NCI-H524 (cell line): ENCODE measurements at regions not wholly inside any gene's neighbourhood (a gene's known extent, or its start where the extent isn't known, plus 50 kb on each side); places are given as distances from the start of the nearest gene placed in this dataset.

Source experiments
- DNase-seq, 2 experiments: peaks; one replicate each; lab custom pipeline; 2025; lab: John Stamatoyannopoulos, UW

DNA sequence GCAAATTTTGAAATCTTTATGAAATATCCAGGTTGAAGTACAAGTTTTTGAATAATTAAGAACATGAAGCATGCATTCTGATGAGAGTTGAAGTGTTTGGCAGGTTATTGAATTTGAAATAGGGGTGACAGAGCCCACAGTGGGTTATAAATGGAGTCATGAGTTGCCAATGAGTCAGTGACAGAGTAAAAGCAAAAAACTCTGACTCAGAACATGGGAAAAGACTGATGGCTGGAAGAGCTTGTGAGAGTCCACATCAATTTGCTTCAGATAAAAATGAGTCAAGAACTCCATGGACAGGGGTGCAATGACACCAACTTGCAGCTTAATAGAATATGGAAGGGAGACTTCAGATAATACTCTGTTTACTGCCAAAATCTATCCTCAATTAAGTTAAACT, 105.3 kb downstream of the SLC6A15 start:
- DNase-seq = no peak

DNA sequence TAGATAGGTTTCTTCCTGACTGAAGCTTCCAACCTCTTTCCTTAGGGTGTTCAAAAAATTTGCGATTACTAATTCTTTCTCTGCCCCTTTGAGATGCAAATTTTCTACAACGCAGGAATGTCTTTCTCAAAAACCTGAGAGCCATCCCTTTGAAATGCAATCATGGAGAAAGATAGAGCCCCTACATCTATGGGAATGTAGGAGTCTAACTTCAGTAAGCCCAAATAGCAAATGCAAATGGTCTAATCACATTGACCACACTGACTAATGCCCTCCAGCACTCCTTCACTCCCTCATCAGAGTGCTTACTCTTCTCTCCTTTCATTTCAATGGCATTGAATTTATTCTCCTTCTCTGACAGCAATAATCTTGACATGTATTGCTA, 107.1 kb downstream of the SLC6A15 start:
- DNase-seq = no peak

DNA sequence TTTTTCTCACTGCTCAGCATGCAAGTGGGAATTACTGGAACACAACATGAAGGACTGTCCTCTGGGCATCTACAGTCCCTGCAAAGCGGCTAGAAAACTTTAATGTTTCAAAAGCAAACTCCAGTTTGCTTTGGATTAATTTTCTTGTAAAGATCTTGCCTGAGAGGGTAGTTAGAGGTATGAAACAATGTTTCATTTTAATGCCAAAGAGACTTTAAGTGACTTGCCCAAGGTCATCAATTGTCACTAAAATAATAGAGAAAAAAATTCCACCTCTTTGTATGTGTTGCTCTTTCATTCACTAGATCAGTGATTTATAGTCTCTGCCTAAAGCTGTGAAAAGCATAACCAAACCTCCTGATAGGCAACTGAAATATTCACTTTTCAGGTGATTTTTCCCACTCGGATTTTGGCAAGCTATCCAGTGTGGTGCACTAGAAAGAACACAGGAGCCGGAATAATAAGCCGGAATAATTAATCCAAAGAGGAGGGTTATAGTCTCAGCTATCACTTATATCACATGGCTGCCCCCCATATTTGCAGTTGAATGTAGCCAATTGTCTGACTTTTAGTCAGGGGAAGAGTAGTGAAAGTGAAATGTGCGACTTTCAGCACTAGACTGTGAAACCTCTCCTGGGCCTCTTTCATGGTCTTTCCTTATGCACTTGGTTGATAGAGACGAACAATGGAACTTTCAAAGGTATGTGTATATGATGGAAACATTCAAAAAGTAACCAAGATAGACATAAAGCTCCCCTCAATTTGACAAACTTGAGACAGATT, 107.7 kb downstream of the SLC6A15 start:
- no peak for DNase-seq

DNA sequence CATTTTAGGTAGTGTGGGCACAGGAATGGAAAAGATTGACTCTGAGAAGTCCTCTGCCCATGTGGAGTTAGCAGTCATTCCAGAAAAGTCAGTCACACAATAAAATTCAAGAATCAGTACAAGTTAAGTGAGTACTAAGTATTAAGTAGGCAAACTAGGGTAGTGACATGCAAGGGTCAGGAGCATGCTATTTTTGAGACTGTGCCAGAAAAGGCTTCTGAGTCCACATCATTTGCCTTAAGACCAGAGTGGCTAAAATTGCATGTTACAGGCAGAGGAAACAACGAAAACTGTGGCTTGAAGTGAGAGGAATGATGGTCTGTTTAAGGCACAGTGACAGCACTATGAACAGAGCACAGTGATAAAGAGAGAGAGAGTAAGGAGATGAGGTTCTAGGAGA, 108.9 kb downstream of the SLC6A15 start:
- DNase-seq = no peak

DNA sequence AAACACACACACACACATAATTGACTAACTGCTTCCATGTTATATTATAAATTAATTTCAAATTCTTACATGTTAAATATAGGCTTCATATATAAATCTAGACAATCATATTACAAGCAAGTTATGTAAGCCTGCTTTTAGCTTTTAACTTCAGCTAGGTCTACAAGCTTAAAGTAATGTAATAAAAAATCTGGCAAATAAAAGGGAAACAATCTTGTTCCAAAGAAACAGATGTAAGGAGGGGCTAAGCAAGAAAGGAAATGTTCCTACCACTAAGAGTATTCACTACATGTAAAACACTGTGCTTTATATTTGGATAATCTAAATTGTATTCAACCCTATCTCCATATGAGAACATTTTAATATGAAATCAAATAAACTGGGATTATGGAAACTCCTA, 110.4 kb downstream of the SLC6A15 start:
- no peak for DNase-seq

DNA sequence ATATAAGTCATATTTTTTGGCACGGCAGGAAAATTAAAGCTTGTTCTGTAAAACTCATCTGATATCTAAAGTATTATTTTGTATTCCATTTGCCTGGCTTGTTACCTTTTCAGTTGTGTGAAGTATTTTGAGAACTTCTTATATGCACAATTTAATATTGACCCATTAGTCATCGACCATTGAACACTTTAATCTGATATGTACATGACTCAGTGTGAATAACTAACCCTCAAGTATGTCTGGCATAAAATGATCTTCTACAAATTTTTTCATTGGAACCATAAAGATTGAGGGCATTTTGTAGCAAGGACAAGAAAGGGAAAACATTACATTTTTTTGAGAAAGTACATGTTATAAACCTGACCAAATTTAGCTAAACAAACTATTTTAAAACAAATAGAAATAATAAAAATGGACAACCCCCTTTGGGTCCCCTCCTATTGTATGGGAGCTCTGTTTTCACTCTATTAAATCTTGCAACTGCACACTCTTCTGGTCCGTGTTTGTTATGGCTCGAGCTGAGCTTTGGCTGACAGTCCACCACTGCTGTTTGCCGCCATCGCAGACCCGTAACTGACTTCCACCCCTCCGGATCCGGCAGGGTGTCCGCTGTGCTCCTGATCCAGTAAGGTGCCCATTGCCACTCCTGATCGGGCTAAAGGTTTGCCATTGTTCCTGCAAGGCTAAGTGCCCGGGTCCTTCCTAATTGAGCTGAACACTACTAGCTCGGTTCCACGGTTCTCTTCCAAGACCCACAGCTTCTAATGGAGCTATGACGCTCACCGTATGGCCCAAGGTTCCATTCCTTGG, 118.8 kb downstream of the SLC6A15 start:
- DNase-seq = no peak

DNA sequence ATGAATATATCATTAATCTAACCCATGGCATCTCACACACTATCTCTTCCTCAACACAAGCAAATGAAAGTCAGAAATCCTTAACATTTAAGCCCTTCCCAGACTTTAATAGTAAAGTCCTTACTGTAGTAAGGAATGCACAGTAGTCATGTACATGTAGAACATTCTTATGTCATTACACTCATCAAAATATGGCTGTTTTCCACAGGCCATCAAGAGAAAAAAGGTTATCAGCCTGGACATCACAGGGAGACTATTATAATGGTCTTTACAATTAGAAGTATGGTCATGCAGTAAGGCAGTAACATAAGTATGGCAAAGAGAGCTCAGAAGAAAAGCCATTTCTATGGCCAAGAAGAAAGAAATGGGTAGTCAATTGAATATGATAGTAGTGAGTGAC, 121.2 kb downstream of the SLC6A15 start:
- no peak for DNase-seq

DNA sequence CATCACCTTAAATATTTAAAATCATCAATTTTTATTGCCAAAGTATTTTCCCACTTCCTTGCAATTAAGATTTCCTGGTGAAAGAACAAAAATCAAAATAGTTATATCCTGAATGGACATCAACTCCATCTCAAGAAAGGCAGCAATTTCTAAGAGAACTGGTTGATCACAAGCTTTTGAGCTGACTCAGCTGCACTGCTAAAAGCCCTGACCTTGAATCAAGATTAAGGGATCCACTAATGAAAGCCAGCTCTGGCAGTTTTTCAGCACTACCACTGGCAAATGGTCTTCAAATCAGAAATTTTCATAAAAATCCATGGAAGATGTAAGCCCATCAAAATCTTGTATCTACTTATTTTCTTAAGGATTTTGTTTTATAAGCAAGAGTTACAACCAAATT, 123.4 kb downstream of the SLC6A15 start:
- DNase-seq = no peak

DNA sequence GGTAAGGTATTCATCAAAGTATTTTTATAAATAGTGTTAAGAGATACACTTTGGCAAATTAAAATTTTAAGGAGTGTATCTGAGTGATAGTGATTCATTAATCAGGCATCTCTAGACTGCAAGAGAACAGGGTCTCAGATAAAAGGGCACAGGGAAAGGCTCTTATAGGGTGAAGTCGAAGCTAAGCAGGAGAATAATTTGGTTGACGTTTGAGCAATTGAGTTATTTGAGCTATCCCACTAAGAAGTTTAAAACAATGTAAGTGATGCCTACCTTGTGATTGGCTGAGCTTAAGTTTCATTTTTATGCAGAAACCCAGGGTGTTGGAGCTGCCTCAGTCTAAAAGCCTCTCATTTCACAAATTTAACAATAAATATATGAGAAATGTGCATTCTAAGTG, 125.3 kb downstream of the SLC6A15 start:
- no peak for DNase-seq

DNA sequence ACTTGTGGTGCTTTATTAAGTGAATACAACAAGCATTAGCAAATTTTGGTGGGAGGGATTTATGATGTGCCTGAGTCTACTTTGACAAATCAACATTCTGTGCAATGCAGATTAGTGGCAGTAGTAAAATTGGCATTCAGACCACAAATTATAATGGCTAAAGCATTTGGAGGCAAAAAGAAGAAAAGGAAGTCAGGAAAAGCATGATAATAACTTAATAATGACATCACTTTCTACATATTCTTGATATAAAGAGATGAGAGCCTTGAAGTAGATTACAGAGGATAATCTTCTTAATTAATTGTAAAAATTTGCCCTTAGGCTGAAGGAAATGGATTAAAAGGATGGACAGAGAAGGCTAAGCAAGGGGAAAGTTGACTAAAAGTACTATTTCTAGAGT, 126.0 kb downstream of the SLC6A15 start:
- DNase-seq = no peak

DNA sequence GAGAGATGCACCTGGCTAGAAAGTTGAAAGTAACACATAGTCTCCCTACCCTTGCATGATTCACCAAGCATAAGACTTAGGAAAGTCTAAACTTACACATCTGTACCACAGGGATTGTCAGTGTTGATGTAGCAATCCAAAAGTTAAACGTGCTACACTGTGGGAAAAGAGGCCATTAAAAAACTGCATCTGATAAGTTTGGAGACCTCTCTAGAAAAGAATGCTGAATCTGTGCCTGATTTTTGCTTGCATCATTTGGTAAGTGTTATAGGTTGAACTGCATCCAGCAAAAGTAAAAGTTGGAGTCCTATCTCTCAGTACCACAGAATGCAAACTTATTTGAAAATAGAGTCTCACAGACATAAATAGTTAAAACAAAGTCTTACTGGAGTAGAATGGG, 126.6 kb downstream of the SLC6A15 start:
- DNase-seq = no peak

DNA sequence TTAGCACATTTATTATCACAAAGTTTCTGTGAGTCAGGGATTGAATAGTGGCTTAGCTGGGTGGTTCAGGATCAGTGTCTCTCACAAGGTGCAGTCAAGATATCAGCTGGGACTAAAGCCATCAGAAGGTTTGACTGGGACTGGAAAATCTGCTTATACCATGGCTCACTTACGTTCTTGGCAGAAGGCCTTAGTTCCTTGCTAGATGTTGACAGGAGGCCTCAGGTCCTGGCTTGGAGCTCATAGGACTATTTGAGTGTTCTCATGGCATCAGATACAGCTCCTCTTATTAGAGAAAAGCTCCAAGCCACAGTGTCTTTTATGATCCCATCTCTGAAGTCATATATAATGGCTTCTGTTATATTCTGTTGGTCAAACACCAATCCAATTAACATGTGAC, 127.3 kb downstream of the SLC6A15 start:
- DNase-seq = no peak

DNA sequence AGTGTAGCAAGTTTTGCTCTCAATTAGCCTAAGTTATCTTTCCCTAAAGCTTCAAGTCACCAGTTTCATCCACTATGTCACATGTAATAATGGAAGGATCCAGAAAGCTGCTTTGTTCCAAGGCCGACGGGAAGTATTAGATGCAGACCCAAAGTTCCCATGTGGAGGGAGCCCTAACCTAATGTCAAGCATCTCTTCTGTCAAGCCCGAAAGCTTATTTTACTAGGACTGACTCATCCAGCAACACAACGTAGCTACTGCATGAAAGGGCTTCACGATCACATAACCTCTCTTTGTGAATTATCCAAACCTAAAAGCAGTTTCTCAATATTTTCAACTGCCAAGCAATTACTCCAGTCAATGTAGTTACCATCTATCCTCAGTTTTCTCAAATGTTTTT, 133.4 kb downstream of the SLC6A15 start:
- no peak for DNase-seq

DNA sequence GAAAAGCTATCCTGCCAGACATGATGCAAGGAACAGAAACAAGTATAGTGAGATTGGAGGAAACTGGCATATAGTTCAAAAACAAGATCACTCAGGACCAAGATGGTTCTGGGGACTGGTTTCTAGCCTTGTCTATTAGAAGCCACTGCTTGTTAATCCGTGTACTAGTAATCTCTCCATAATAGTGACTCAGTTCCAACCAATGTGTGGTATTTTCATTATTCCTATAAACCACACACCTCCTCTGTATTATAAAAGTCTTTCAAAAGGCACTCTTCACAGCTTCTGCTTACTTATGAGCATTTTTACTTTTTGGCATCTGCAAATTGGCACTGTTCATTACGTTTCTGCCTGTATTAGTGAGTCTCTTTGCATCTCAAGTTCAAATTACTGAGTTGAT, 140.3 kb downstream of the SLC6A15 start:
- DNase-seq = no peak

DNA sequence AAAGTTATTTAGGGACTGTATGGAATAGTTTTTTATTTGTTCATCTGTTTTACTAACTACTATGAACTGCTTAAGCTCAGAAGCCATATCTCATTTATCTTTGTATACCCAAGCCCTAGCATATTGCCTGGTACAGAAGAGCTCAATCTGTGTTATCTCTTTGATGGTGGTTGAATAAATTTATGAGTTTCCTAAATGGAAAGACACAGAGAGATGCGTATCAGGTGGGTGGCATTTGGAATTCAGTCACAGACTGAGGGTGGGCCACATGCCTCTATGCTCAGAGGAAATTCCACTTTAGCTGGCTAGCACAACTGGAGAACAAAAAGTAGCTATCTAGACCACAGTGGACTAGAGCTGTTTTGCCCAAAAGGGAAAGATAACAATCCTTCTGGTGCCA, 145.5 kb downstream of the SLC6A15 start:
- DNase-seq = no peak

DNA sequence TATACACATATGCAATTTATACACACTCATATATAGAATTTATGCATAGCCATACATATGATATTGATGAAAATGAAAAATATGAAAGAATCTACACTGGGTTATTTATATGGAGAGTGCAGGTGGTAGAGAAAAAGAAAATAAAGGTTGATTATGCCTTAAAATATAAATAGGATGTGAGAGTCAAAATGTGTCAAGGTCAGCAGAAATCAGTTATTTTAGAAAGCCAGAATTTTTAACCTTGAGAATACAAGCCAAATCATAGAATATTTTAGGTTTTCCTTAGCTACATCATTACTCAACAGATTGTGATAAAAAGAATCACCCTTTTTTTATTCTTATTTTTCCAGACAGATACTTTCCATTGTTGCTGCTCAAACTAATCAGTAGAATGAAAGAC, 146.2 kb downstream of the SLC6A15 start:
- DNase-seq = no peak

DNA sequence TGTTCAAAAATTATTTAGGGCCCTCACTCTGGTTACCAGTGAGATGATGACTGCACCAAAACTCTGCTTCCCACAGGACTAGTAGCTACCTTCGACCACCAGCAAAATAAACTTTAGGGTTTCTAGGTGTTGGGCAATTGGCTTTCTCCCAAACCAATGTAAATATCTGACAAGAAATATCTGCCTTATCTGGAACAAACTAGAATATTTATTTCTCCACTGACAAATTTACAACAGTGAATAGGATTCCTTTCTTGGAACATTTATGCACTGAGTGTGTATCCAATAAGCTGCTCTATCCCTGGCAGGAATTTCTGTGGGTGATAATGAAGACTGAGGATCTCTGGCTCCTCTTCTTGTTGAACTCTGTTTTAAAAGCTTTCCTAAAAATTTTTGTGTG, 148.6 kb downstream of the SLC6A15 start:
- DNase-seq = no peak

DNA sequence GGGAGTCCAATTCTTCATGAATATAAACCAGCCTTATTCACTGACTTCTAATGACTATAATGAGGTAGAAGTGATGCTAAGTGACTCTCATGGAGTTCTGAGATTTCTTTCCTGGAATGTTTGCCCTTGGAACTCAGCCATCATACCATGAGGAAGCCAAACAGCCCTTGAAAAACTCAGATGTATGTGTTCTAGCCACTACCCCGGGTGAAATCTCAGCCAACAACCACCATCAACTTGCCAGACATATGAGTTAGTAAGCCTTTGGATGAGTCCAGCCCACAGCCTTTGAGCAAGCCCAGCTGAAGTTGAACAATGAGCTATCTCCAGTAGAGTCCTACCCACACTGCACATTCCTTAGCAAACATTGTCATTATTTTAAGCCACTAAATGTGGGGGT, 149.5 kb downstream of the SLC6A15 start:
- no peak for DNase-seq

DNA sequence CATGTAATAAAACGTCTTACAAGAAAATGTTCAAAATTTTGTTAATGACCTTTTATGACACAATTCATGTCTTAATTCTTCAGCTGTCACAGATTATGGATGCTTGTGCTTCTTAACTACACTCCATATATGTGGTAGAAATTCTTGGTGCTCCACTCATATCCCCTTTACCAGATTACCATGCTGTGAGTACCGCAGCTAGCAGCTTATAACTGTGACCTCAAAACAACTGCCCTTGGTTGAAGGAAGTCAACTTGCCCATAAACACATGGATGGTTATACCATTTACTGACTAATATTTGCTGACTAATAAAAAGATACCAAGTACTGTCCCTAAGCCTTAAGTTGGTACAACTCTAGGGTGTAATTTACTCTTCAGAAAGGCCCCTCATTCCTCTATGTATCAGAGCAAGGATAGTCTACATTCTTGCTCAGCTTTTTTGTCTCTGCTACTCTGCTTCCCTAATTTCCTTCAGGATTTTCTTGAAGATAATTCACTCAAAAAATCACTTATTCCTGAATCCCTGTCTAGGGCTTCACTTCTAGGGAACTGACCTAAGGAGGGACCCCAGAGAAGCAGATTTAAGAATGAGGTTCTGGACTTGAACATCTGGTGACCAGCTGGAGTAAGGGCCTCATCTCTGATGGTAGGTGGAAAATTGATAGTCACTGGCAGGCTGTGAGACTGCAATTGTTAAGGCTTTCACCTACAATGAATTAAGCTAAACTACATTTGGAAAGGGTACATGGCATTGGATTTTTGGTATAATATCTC, 152.3 kb downstream of the SLC6A15 start:
- DNase-seq = no peak

DNA sequence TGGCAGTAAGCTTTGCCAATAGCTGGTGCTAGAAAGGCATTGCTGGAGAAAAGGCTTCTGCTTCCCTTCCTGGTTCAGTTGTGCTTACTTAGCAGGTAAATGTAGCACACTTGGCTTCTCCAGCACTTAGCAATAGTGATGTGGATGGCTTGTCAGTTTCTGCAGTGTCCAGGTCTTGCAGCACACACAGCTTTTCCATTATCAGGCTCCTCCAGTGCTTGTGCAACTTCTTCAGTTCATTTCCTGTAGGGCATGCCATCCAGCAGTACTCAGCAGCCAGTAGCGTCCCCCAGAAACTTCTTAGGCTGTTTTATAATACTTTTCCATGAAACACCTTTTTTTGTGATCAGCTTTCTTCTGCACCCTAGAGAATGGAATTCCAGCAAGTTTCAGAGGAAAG, 154.6 kb downstream of the SLC6A15 start:
- DNase-seq = no peak

DNA sequence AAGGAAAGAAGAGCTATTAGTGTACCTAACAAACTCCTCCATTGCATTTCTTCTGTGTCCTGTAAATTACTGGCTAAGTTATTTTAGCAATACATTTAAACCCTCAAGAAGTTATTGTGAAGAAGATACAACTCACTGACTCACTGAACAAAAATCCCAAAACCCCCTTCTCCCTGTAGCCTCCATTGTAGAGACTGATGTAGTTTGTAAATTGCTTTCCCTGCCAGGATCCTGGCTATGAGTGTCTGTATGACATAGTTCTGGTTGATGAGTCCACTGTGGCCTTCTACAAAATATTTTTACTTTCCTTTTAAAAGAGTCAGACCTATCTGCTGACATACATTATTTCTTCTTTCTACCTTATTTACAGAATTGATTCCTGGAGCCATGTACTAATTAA, 155.6 kb downstream of the SLC6A15 start:
- no peak for DNase-seq

DNA sequence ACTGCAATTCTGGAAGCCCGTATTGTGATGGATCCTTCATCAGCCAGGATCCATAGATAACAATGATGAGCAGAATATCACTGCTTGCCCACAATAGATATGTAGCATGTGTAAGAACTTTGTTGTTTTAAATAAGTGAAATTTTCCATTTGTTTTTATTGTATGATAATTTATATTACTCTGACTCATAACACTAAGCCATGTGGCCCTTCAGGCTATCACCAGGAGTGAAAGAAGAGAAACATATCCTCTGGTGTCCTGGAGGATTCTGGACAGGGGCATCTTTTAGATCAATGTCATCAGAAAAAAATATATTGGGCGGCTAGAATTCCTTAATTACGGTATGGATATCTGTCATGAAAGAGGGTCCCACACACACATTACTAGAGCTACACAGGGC, 167.5 kb downstream of the SLC6A15 start:
- no peak for DNase-seq

DNA sequence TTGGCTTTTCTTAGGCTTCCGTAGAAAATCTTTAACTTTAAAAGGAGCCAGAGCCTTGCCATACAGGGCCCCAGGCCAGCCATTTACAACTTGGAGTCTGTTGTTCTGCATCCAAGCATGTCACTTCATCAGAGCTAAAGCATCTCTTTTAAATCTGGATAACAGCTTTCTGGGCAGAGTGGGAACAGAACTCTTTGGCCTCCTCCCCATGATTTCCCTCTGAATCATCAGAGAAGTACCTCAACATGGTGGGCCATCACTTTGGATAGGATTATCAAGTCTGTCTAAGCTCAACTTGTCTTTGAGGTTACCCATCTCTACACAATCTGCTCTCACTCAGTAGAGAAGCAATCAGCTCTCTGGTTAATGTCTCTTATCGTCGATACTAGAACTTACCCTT, 170.9 kb downstream of the SLC6A15 start:
- DNase-seq = no peak
